HG03460 (cell line): ENCODE measurements at regions not wholly inside any gene's neighbourhood (a gene's known extent, or its start where the extent isn't known, plus 50 kb on each side); places are given as distances from the start of the nearest gene placed in this dataset.

ENCODE experiments used
- ATAC-seq: cut with Tn5 transposase; IDR thresholded peaks from one replicate; pipeline ENCODE4 v1.9.1; 2021; ENCODE audit not compliant: unreplicated experiment

DNA sequence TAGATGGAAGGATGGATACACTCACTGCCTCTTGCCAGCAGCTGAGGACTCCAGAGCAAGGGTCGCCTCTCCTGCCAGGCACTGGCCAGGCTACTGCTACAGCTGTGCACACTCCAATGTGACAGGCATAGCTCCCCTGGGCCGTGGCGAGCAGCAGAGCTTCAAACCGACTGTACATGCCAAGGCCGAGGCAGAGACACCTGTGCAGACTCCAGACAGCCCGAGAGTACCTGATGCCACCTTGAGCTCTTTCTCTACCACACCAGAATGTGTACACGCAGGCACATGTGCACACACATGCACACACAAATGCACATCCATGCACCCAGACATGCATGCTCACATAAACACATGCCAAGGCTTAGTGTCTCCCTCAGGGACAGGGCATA lies 508.3 kb upstream of the MYT1L start:
- no peak for ATAC-seq

DNA sequence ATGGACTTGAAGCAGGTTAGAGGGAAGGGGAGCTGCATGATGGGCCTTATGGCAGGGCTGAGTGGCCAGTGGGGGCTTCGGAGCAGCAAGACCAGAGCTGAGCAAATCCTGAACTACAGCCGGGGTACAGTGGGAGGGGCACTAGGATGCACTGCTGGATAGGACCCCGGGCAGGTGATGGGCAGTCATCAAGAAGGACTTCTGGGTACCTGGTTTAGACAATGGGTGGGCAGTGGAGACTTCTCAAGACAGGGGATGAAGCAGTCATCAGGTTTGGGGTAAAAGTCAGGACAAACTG lies 507.4 kb upstream of the MYT1L start:
- ATAC-seq, result no peak

DNA sequence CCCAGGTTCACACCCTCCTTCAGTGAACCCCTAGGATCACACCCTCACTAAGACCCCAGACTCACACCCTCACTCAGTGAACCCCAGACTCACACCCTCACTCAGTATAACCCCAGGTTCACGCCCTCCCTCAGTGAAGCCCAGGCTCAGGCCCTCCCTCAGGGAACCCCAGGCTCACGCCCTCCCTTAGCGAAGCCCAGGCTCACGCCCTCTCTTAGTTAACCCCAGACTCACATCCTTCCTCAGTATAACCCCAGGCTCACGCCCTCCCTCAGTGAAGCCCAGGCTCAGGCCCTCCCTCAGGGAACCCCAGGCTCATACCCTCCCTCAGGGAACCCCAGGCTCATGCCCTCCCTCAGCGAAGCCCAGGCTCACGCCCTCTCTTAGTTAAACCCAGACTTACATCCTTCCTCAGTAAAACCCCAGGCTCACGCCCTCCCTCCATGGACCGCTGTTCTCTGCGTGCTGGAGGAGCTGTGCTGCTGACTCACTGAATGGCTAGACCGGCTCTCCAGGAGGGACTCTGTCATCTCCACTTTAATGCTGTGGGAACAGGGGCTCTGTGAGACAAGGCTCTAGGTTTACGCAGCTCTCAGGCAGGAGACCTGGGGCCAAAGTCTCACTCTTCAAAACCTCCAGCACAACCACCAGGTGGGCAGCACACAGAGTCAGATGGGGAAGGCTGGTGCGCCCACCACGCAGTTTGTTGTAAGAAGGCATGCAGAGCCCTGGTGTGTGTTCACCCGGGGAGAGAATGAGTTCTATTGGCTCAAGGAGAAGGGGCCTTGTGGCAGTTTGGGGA lies 506.9 kb upstream of the MYT1L start:
- no peak for ATAC-seq

DNA sequence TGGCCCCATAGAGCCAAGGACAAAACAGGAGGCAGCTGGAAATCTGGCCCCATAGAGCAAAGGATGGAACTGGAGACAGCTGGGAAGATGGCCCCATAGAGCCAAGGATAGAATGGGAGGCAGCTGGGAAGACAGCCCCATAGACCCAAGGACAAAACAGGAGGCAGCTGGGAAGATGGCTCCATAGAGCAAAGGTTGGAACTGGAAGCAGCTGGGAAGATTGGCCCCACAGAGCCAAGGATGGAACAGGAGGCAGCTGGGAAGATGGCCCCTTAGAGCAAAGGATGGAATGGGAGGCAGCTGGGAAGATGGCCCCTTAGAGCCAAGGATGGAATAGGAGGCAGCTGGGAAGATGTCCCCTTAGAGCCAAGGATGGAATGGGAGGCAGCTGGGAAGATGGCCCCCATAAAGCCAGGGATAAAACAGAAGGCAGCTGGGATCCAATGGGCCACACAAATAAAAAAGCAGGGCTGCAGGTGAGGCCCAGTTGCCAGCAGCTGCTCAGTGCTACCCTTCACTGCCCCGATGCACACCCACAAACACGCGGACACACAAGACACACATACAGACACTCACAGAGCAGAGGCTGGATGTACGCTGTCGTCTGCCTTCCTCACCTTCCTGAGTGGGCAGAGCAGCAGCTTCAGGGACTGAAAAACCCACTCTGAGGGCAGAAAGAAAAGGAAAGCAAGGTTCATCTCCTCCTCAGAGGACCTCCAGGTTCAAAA lies 505.4 kb upstream of the MYT1L start:
- no peak for ATAC-seq

DNA sequence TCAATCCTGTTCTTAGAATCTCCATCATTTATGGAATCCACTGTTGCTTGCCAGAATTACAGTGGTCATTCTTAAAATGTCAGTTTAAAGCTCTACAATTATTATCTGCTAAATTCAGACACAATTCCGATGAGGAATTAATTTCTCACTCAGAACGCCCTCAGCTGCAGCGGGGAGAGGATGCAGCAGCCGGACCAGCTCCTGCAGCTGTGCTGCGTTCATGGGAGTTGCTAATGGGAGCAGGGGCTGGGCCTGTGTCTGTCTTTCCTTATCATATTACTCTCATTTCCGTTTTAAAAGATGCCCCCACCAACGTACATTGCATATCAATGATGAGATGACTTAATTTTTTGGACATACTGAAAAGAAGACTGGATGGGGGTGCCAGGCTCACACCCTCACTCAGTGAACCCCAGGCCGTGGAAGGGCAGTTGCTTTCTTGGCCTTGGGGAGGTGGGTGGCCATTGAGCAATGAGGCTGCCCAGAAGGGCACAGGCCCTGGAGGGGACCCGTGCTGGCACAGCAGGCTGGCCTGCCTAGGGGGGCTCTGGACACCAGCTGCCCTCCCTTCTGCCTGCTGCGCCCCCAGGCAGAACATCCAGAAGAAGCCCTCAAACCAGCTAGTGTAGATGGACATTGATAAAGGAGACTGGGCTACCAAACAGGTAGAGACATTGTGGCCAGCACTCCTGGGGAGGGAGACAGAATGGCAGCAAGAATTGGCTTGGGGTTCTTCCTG lies 503.6 kb upstream of the MYT1L start:
- no peak for ATAC-seq

DNA sequence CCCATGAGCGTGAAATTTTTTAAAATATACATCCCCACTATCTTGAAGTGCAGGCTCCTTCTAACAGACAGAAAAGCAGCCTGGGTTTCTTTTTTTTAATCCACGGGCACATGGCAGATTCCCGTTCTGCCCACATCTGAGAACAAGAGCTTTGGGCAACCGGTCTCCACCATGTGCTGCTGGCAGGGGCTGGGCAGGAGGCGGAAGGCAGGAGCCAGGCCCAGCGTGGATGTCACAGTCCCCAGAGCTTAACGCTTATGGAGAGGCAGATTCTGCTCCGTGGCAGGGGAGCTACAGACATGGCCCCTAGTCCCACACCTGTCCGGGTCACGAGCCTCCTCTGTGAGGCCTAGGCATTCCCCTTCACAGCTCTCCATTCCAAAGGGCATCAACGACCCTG lies 503.0 kb upstream of the MYT1L start:
- ATAC-seq, result no peak

DNA sequence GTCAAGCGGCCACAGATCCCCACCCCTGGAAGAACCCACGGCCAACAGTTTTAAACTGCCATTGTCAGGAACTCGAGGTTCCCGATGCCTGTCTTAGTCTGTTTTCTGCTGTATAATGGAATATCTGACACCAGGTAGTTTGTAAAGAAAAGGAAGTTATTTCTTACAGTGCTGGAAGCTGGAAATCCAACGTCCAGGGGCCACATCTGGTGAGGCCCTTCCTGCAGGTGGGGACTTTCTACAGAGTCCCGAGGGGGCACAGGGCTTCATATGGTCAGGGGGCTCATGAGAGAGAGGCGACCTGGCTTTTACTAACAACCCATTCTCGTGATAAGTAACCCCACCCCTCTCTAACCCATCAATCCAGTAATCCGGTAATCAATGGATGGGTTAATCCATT lies 501.6 kb upstream of the MYT1L start:
- no peak for ATAC-seq

DNA sequence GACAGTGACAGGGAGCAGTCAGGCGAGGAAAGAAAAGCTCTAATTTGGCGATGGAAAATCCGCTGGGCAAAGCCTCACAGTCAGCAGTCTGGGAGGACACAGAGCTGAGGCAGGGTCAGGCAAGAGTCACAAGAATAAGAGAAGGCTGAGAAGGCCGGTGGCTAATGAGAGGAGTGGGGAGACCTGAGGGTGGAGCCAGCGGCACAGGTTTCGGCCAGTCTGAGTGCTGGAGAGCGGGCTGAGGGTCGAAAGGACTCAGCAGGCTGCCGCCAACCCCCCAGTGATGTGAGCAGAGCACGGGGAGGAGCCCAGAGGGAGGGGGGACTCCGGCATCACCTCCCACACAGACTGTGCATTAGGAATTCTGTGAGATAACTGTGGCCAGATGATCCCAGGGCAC lies 500.6 kb upstream of the MYT1L start:
- no peak for ATAC-seq

DNA sequence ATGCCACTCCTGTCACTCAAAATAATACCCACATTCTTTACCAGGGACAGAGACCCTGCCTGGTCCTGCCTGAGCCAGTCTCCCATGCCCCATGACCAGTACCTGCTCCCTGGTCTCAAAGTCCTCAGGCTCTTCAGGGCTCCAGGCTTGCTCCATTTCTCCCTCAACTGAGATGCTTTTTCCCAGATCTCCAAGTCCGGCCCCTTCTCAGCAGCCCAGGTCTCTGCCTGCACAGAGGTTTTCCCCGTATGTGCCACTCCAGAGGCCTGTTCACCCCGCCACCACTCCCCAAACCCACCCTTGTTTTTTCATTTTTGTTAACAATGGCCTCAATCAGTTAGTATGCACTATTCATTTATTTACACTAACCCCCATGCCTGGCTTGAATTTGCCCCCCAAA lies 499.5 kb upstream of the MYT1L start:
- no peak for ATAC-seq

DNA sequence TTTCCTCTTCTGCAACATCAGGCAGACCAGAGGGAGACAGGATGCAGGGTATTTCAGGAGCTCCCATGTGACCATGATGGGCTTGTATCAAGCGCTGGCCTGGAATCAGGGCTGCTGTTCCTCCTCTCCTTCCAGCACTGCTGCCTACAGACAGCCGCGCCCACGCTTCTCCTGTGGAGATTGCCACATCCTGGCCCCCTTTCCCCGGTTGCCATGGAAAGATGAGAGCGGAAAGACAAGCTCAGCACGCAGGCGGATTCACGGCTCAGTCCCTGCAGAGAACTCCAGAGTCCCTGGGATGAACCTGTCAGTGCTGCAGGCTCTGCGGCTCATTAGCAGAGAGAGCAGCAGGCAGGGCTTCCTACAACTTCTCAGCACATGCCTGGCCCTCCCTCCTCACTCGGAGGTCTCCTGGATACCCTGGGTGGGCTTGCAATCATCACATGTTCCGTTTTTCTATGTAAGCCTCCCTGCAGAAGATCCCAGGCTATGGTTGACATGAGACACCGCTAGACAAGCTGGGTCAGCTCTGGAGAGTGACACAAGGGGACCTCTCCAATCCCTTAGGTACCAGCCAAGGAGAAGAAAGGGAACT lies 497.8 kb upstream of the MYT1L start:
- no peak for ATAC-seq

DNA sequence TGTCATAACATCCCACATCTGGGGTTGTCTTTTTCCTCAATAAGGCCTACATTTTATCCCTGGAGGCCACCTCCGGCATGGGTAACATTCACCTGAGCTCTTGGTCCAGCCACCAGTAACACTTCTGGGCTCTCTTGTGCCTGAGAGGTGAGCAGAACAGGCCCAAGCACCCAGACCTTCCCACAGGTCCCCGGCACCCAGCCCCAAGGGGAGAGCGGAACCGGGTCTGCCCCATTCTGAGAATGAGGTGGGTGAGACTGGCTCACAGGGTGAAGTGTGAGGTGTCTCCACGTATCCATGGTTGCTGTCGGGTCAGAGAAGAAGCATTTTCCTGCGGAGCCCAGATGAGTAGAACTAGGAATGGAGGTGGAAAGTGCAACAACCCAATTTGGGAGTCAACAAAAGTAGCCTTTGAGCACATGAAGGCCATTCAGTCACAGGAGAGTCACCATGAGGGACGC lies 496.7 kb upstream of the MYT1L start:
- ATAC-seq, result no peak

DNA sequence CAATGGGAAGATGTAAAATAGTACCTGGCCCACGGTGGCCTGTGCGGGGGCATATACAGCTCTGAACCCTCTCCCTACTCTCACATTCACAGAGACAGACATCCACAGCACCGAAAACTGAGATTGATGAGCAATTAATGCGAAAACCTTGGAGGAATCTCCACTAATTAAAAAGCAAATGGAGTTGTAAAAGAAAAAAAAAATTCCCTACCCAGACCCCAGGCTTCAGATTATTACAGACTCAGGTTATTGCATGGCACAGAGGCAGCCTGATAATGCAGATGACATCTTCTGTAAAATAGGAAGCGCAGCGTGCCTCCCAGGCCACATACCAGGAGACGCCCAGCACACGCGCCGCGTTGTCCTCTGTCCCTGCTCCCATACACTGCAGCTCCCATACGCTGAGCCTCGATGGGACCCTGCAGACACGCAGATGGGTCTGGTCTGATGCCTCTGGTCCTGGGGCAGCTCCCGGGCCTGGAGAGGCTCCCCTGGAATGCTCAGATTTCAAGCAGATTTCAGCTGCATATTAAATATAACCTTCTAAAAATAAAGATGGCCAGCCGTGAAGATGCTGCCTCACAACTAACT lies 496.1 kb upstream of the MYT1L start:
- ATAC-seq, result no peak

DNA sequence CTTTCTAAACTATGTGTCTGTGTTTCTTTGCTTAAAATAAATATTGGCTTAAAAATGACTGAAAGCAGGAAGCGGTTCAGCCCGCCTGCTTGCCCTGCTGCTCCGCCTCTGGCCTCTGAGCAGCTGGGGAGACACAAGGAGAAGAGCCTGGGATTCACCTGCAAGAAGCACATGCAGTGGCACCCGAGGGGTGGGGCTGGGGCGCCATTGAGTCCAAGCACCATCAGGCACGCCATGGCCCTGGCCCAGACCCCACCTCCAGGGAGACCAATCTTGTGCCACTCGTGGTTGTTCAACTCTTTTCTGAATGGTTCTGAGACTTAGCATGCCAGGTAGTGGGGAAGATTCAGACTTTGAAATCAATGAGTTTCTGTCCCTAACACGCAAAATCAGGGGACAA lies 495.5 kb upstream of the MYT1L start:
- no peak for ATAC-seq

DNA sequence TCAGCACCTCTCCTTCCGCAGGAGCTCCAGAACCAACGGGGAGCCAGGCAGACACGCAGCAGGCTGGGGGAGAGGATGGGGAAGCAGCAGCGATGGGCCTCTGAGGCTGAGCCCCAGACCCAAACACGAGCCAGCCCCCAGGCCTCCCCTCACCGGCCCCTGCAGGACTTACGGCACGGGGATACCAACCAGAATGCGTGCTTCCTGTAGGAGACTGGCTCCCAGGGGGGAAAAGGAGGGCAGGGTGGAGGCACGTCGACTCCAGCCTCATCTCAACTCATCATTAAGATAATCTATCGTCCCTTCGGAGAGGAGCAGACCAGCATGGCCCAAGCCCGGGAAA lies 495.1 kb upstream of the MYT1L start:
- ATAC-seq, result no peak

DNA sequence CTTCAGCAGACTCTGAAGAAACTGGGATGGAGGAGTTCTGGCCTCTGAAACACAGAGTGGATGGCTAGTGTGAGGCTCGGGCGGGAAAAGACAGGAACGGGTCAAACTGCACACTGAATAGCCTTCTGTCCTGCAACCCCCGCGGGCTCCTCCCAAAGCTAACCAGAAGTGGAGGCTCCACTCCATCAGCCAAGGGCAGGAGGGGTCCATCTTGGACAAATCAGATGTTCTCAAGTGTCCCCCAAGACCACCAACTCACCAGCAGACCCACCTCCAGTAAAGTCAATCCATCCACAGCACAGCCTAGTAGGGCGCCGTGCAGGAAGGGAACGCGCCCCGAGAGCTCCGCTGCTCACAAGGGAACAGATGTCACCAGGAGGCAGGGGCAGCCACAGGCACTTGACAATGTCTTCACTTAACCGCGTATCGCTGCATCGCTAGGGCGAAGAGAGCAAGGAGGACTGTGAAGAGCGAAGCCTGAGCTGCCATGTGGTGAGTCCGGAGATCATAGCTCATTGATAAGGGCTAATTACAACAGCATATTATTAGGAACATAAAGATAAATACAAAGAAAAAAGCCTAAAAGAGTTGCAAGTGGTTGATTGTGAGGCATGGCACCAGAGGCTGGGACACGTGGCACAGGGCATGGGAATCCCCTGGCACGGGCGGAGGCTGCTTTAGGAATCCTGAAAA lies 494.6 kb upstream of the MYT1L start:
- no peak for ATAC-seq

DNA sequence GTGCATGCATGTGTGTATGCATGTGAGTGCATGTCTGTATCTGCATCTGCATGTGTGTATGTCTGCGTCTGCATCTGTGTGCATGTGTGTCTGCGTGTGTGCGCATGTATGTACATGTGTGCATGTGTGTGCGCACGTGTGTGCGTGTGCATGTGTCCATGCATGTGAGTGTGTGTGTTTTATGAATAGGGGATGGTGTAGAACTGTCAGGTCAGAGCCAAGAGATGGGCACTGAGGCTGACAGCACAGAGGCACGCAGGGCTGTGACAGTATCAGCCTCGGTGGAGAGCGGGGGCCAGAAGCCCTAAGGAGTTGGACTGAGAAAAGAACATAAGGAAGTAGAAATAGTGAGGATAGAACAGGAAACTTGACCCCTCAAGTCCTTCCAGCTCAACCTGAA lies 494.0 kb upstream of the MYT1L start:
- ATAC-seq, result no peak

DNA sequence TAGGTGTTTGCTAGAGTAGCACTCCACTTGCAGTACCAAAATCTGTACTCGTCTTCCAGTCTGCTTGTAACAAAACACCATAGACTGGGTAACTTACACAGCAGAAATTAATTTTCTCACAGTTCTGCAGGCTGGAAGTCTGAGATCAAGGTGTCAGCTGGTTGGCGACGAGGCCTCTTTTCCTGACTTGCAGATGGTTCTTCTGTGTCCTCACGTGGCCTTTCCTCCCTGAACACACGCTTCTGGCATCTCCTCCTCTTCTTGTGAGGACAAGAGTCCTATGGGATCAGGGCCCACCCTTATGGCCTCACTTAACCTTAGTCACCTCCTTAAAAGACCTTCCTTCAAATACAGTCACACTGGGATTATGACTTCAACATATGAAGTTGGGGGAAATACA lies 493.5 kb upstream of the MYT1L start:
- no peak for ATAC-seq

DNA sequence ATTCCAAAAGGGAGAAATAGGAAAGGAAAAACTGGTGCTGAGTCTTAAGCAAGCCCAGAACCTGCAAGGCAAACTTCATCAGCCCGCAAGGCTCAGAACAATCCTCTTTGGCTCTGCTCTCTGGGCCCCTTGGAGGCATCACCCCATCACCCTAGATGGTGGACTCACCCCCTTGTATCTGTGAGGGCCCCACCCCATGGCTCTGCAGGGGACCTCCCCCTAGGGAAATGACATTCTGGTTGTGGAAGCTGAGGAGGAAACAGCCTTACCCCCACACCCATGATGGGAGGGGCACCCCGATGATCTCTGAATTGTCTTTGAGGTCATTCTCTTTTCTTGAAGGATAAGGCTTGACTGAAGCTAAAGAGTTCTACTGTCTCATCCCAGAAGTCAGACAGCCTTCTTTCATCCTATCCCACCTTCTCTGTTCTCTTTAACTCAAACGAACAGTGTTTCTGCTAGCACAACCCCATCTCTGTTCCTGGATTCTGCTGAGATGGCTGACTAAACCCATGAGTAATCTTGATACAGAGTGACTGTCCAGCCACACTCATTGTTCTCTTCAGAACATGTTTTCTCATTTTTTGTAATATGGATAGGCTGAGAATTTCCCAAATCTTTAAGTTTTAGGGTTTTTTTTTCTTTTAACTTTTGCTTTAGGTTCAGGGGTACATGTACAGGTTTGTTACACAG lies 492.1 kb upstream of the MYT1L start:
- no peak for ATAC-seq

DNA sequence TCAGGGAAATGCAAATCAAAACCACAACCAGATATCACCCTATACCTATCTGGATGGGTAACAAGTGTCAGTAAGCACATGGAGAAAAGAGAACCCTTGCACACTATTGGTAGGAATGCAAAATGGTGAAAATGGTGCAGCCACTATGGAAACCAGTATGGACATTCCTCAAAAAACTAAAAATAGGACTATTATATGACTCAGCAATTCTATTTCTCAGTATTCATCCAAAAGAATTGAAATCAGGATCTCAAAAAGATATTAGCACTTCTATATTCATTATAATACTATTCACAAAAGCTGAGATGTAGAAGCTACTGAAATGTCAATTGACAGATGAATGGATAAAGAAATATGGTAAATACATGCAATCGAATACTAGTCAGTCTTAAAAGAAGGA lies 491.1 kb upstream of the MYT1L start:
- ATAC-seq, result no peak

DNA sequence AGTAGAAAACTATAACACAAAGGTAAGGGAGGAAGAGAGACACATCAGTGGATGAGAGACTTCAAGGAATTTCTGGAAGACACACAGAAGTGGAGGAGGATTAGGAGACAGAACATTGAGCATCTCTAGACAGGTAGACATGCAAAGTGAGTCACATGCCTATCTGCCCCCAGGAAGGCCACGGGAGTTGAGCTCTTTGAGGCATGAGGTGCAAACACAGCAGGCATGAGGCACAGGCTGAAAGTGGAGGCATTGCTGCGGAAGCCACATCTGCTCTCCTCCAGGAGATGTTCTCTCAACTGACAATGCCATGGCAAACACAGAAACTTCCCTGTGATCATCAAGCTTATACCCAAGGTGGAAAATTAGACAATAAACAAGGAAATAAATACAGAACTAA lies 481.6 kb upstream of the MYT1L start:
- no peak for ATAC-seq
